ENCODE measurements at regions not wholly inside any gene's neighbourhood (a gene's known extent, or its start where the extent isn't known, plus 50 kb on each side); places are given as distances from the start of the nearest gene placed in this dataset.

DNA sequence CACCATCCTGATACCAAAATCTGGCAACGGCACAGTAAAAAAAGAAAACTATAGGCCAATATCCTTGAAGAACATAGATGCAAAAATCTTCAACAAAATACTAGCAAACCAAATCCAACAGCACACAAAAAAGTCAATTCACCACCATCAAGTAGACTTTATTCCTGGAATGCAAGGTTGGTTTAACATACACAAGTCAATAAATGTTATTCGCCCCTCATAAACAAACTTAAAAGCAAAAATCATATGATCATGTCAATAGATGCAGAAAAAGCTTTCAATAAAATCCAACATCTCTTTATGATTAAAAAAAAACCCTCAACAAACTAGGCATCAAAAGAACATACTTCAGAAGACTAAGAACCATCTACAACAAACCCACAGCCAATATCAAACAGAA is 252.9 kb downstream of the UACA start:
- Histone ChIP-seq H3K4me3 (no peak overlapping the region), H3K27ac (no peak overlapping the region), H3K9me3 (replicated peaks in 1 of 3) (no peaks in the 10 kb centered on the region), H3K27me3 (no peaks in the 10 kb centered on the region), H3K36me3 (replicated peaks in 1 of 2) (no peaks in the 10 kb centered on the region), H3K4me1 (replicated peaks in 1 of 2) (peaks cover 0 to 2% of the 10 kb centered on the region in 2 donors)
- no peak for DNase-seq
- WGBS, 4 donors, result 89 to 93% (median 91%) methylated on average over 2 of the region's 2 CpGs
- TF ChIP-seq POLR2A (IDR thresholded peaks at IDR 0.05), result no peak
- TF ChIP-seq, protein P1, sequence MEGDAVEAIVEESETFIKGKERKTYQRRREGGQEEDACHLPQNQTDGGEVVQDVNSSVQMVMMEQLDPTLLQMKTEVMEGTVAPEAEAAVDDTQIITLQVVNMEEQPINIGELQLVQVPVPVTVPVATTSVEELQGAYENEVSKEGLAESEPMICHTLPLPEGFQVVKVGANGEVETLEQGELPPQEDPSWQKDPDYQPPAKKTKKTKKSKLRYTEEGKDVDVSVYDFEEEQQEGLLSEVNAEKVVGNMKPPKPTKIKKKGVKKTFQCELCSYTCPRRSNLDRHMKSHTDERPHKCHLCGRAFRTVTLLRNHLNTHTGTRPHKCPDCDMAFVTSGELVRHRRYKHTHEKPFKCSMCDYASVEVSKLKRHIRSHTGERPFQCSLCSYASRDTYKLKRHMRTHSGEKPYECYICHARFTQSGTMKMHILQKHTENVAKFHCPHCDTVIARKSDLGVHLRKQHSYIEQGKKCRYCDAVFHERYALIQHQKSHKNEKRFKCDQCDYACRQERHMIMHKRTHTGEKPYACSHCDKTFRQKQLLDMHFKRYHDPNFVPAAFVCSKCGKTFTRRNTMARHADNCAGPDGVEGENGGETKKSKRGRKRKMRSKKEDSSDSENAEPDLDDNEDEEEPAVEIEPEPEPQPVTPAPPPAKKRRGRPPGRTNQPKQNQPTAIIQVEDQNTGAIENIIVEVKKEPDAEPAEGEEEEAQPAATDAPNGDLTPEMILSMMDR (IDR thresholded peaks at IDR 0.05), result no peak
- intact Hi-C loops (cut with DNase I), result no loop called here

DNA sequence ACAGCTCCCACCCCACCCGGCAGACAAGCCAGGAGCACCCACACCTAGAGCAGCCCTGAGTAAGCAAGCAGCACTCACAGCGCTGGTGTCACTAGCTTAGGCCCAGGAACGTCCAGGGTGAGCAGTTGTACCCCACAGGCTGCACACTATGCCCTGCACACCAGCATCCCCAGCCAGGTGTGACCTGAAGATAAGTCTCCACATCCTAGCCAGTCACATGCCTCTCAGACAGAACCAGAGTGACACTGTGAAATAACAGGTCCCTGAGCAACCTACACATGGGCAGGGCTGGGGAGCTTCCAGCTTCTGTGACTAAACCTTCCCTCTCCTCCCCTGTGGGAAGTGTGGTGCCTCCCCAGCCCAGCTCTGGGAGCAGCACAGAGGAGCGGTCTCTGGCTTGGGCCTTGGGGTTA is 253.6 kb downstream of the UACA start:
- Histone ChIP-seq H3K4me1 (replicated peaks in 1 of 2) (peaks cover 0 to 6% of the 10 kb centered on the region in 2 donors), H3K36me3 (replicated peaks in 1 of 2) (no peaks in the 10 kb centered on the region)
- 80 to 100% (median 82%) methylated on average over 1 to 4 of the region's 4 CpGs for WGBS, 4 donors

DNA sequence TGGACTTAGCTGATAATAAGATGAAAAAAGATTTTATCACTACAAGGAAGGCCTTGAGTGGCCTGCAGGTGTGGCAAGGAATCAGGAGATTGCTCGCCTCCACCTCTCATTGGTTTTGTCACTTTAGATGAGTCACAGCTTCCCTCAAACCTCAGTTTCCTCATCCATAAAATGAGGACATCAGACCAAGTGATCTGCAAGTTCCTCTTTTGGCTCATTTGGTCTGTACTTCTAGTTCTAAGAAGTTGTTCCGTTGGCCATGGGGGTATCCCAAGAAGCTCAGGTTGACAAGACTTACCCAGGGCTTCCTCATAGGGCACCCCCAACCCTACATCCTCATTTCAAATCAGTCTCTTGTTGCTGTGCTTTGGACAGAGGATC is 254.1 kb downstream of the UACA start:
- Histone ChIP-seq H3K9me3 (replicated peaks in 1 of 3) (no peaks in the 10 kb centered on the region), H3K4me3 (no peak overlapping the region), H3K27me3 (no peaks in the 10 kb centered on the region), H3K36me3 (replicated peaks in 1 of 2) (no peaks in the 10 kb centered on the region), H3K27ac (peak overlapping the region in 1 of 5 donors; percentile 78), H3K4me1 (replicated peaks in 1 of 2) (peaks cover 4 to 6% of the 10 kb centered on the region in 2 donors)
- no peak for TF ChIP-seq POLR2A (IDR thresholded peaks at IDR 0.05)
- TF ChIP-seq, protein P1 (IDR thresholded peaks at IDR 0.05), result no peak
- intact Hi-C loops (cut with DNase I), result no loop called here
- DNase-seq, result peak in 2 of 7 donors; percentile 41 to 53
- 45 to 72% (median 60%) methylated on average over 2 of the region's 2 CpGs for WGBS, 4 donors

More for the DNA sequence above, 253.6 kb downstream of the UACA start:
- TF ChIP-seq, protein P1 (IDR thresholded peaks at IDR 0.05), result no peak
- no peak for TF ChIP-seq POLR2A (IDR thresholded peaks at IDR 0.05)
- DNase-seq, result no peak
- Histone ChIP-seq H3K4me3 (no peak overlapping the region), H3K27ac (peak overlapping the region in 1 of 5 donors; percentile 78), H3K9me3 (replicated peaks in 1 of 3) (no peaks in the 10 kb centered on the region), H3K27me3 (no peaks in the 10 kb centered on the region)
- intact Hi-C loops (cut with DNase I), result no loop called here

DNA sequence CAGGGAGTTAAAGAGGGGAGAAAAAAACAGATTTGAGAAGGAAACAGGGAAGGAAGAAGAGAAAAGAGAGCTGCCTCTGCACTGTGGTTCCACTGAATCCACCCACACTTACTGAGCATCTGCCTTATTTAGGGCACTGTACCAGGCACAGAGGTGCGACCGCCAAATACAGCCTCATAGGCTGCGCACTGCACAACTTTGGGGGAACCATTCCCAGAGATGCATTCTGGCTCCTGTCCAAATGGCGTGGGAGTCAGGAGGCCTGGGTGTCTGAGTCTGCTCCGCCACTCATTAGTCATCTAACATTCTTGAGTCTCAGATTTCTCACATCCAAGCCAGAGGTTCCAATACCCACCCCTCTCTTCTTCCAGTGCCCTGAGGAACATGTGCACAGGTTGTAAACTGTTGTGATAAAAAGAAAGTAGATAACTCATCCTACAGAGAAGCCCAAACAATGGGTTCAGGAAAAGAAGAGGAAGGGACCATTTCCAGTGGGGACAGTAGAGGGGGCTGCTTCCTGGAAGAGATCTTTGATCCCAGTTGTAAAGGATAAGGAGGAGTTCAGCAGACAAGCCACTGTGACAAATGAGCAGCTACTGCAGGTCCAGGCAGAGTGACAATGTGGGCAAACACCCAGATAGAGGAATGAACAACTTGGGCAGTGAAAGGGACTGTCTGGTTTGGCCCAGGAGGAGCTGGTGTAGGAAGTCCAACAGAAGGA is 254.6 kb downstream of the UACA start:
- no peak for TF ChIP-seq POLR2A (IDR thresholded peaks at IDR 0.05)
- TF ChIP-seq, protein P1 (IDR thresholded peaks at IDR 0.05), result no peak
- Histone ChIP-seq H3K4me1 (replicated peaks in 1 of 2) (peaks cover 9 to 10% of the 10 kb centered on the region in 2 donors), H3K36me3 (replicated peaks in 1 of 2) (no peaks in the 10 kb centered on the region), H3K4me3 (no peak overlapping the region), H3K9me3 (replicated peaks in 1 of 3) (no peaks in the 10 kb centered on the region), H3K27ac (no peak overlapping the region), H3K27me3 (no peaks in the 10 kb centered on the region)
- peak in 2 of 7 donors; percentile 35 to 54 for DNase-seq
- WGBS, 4 donors, result 50 to 60% (median 56%) methylated on average over 4 to 5 of the region's 5 CpGs
- intact Hi-C loops (cut with DNase I), result no loop called here
